ENCODE measurements at regions not wholly inside any gene's neighbourhood (a gene's known extent, or its start where the extent isn't known, plus 50 kb on each side); places are given as distances from the start of the nearest gene placed in this dataset.

DNA sequence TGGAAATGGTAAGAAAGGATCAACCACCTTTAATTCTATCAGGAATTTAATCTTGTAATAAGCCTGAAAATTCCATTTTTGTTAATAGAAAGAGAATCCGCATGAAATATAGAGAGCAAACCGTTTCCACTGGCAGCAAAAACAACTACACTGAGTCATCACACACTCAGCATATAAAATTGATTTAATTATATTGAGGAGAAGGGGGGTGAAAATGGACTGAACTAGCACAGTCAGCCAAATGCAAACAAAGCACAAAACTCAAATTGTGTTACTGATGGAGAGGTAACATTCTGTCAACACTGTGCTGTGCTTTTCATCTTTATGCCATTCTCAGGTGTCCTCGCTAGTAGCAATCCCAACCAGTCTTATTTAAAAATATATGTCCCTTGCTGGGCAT lies 1583.9 kb downstream of the MRPL39 start:
- TF ChIP-seq POLR2AphosphoS5 (IDR thresholded peaks at IDR 0.05): no peak
- no peak for TF ChIP-seq EP300 (IDR thresholded peaks at IDR 0.05)
